ENCODE measurements at regions not wholly inside any gene's neighbourhood (a gene's known extent, or its start where the extent isn't known, plus 50 kb on each side); places are given as distances from the start of the nearest gene placed in this dataset.

DNA sequence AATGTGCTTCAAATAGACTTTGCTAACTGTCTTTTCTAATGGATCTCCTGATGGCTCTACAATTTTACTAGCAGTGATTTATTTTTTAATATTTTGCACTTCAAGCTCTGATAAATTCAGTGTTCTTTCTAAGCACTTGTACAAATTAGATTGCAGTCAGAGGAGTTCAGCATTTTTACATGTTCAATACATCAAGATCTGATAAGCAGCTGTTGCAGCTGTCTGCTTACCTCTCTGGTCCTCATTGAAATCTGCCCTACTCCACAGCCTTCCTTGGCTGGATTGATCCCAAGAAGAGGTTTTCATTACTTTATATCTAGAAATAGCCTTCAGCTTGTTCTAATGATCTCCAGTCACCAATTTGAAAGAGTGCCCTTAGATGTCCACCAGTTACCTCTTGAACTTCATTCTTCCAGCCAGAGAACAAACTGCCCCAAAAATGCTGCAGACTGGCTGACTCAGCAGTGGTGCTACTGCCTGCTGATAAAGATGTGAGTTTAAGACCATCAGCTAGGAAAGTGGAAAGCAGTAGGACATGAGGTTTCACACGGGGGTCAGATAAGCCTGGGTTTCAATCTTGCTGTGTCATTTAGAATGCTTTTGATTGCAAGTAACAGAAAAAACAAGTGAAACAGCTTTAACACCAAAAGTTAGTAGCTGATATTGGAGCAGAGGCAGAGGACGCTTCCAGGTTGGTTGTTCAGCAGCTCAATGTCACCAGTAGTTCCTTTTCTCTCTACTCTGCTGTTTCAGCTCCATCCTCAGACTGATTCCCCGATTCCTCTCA lies 350.9 kb upstream of the NPVF start:
- DNase-seq (ENCODE audit: low read depth), result no peak
- TF ChIP-seq, protein P1, sequence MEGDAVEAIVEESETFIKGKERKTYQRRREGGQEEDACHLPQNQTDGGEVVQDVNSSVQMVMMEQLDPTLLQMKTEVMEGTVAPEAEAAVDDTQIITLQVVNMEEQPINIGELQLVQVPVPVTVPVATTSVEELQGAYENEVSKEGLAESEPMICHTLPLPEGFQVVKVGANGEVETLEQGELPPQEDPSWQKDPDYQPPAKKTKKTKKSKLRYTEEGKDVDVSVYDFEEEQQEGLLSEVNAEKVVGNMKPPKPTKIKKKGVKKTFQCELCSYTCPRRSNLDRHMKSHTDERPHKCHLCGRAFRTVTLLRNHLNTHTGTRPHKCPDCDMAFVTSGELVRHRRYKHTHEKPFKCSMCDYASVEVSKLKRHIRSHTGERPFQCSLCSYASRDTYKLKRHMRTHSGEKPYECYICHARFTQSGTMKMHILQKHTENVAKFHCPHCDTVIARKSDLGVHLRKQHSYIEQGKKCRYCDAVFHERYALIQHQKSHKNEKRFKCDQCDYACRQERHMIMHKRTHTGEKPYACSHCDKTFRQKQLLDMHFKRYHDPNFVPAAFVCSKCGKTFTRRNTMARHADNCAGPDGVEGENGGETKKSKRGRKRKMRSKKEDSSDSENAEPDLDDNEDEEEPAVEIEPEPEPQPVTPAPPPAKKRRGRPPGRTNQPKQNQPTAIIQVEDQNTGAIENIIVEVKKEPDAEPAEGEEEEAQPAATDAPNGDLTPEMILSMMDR (IDR thresholded peaks at IDR 0.05; ENCODE audit: insufficient read depth, low read depth, low read length, missing control alignments), result no peak
- H3K4me3 ChIP-seq (ENCODE audit: low read length), result no peak overlapping the region

DNA sequence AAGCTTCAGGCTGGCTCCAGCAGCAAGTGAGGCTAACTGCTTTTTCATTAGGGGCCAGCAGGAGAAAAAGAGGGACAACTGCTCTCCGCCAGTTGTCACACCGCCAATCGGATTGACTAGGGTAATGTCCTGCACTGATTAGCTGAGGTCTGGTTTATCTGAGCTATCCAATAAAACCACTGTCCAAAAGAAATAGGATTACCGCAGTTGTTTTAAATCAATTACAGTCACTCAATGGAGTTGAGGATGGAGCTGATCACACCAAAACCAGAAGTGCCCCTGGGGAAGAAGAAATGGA lies 351.4 kb upstream of the NPVF start:
- no peak overlapping the region for H3K4me3 ChIP-seq (ENCODE audit: low read length)

DNA sequence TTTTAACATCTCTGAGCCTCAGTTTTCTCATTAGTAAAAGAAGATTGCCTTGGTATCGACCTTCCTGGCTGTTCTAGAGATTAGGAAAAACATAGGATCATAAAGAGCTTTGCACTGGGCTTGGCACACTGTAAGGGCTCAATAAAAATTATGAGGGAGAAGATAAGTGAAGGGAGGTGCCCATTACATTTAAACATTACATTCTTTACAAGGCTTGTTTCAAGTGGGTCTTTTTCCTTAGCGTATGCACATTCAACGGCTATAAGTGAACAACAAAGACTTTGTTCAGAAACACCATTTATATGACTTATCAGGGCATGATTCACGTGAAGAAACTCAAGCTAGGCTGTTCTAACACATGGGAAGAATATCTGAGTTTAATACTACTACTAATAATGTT lies 351.9 kb upstream of the NPVF start:
- no peak for DNase-seq (ENCODE audit: low read depth)
- H3K4me3 ChIP-seq (ENCODE audit: low read length), result no peak overlapping the region
- TF ChIP-seq, protein P1 (IDR thresholded peaks at IDR 0.05; ENCODE audit: insufficient read depth, low read depth, low read length, missing control alignments), result no peak

More for the DNA sequence above, 351.4 kb upstream of the NPVF start:
- TF ChIP-seq, protein P1 (IDR thresholded peaks at IDR 0.05; ENCODE audit: insufficient read depth, low read depth, low read length, missing control alignments), result no peak
- DNase-seq (ENCODE audit: low read depth), result no peak

DNA sequence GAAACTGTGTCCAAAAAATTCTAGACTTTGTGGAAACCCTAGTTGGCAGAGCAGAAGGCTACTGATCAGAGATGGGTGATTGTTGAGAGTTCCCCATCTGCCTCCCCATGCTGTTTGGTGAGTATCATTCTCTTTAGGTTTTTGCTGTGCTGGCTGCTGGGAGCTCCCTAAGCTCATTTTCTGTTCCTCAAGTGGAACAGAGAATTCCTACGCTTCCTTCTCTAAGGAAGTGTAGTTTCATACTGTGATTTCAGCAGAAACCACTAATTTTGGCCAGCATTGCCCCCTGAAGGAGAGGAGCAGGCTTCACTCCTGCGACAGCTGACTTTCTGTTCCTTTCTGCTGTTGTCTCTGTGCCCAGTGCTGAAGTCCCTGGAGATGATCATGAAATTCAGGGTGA lies 355.3 kb upstream of the NPVF start:
- H3K4me3 ChIP-seq (ENCODE audit: low read length), result no peak overlapping the region
- DNase-seq (ENCODE audit: low read depth), result no peak
- TF ChIP-seq, protein P1 (IDR thresholded peaks at IDR 0.05; ENCODE audit: insufficient read depth, low read depth, low read length, missing control alignments), result no peak

DNA sequence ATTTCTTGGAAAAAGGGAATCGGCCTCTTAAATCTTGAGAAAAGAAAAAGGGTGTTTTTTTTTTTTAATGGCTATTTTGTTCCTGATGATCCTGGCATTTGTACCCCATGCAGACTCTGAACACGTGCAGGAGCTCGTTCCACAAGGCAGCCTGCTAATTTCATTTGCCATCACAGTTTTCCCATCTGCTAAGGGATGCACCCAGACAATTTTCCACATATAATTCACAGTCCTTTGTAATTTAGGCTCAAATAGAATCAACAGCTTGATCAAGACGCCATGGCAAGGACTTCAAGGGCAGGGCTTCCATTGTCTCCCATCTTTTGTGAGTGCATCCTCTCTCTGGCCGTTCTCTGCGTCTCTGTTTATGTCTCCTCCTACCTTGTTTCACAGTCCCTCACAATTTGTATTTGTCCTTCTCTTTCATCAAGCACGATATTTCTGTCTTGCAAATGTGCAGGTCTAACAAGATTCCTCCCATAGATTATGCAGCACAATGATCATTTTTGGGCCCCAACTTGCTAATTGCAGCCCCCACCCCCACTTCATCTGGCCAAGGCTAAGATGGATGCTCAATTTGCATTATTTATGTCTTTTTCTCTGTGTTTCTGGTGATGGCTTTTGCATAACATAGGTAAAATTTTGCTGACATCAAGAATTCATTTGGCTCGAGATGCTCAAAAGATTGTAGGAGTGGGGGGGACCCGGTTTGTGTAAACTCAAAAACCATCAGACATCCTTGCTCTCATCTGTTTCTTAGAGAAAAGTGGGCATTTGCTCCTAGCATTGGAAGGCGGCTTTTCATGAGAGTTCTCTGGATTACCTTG lies 356.0 kb upstream of the NPVF start:
- no peak overlapping the region for H3K4me3 ChIP-seq (ENCODE audit: low read length)
- no peak for DNase-seq (ENCODE audit: low read depth)
- TF ChIP-seq, protein P1 (IDR thresholded peaks at IDR 0.05; ENCODE audit: insufficient read depth, low read depth, low read length, missing control alignments), result no peak

DNA sequence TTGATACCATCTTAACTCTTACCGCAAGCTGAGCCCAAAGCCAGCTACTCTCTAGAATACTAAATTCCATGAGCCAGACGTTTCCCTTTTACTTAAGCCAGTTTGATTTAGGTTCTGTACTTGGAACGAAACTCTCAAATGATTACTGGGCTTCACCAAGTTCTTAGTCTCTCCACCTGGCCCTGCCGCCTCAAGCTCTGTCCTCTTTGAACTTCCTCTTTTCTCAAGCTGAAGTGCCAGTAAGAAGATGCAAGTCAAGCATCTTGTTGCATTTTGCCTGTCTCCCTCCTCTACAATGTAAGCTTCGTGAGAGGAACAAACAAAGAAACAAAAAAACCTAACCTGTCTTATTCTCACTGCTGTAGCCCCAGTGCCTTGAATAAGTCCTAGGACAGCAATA lies 358.2 kb upstream of the NPVF start:
- H3K4me3 ChIP-seq (ENCODE audit: low read length), result no peak overlapping the region
- TF ChIP-seq, protein P1 (IDR thresholded peaks at IDR 0.05; ENCODE audit: insufficient read depth, low read depth, low read length, missing control alignments), result no peak
- DNase-seq (ENCODE audit: low read depth), result no peak
